Ovary (tissue), 7 donors: ENCODE measurements at regions not wholly inside any gene's neighbourhood (a gene's known extent, or its start where the extent isn't known, plus 50 kb on each side); places are given as distances from the start of the nearest gene placed in this dataset.

Experiments used
- DNase-seq, 5 donors: peaks; one replicate each; pipeline ENCODE4 v3.0.0-alpha.2; 2019 to 2020
- H3K27ac ChIP-seq, 2 donors: fragments of 200-600 bp; one replicate each; pipeline versions ENCODE4 v1.5.1 to v1.8.0; 2019 to 2022
- H3K27me3 ChIP-seq: fragments of 200-600 bp; one replicate; pipeline ENCODE4 v1.8.0; 2022
- H3K36me3 ChIP-seq: fragments of 200-600 bp; sonication (generic); one replicate; pipeline ENCODE4 v1.5.1; 2019
- H3K4me1 ChIP-seq: one replicate; pipeline ENCODE4 v1.8.1; 2013; ENCODE audit warnings: mild to moderate bottlenecking, moderate library complexity; ENCODE audit not compliant: insufficient read depth
- H3K4me3 ChIP-seq: fragments of 200-600 bp; sonication (generic); one replicate; pipeline ENCODE4 v1.5.1; 2017
- H3K9me3 ChIP-seq, 2 donors: fragments of 200-600 bp in 1 of 2; sonication (generic) in 1 of 2; one replicate each; pipeline versions ENCODE4 v1.5.1 to v1.8.1; 2013 to 2019; ENCODE audit warnings: mild to moderate bottlenecking in 1 of 2, moderate library complexity in 1 of 2
- EP300 ChIP-seq: sonication (generic); formaldehyde crosslinking; IDR thresholded peaks from one replicate; pipeline ENCODE4 v1.6.1; 2017; ENCODE audit warnings: antibody characterized with exemption
- POLR2A ChIP-seq: fragments of 450-650 bp; IDR thresholded peaks from one replicate; pipeline ENCODE4 v1.6.1; 2017; ENCODE audit warnings: antibody characterized with exemption, mild to moderate bottlenecking, moderate library complexity
- WGBS, 3 donors: extraction: QIAGEN DNeasy Blood & Tissue Kit in 1 of 3; methylation state at CpG; one replicate each; pipeline versions ENCODE4 v1.1.5 to v1.1.7; 2013 to 2017; 5-methylcytosine and 5-hydroxymethylcytosine counted together
- intact Hi-C, 4 donors: fragments of 100-400 bp; cut with DNase I; formaldehyde crosslinking; loops; one replicate each; pipeline versions ENCODE4 v1.11.0 to v1.15.1; 2022 to 2023
- TF ChIP-seq, protein P1 (sequence below), 3 donors: fragments of 450-650 bp in 2 of 3; fragments of 200-600 bp in 1 of 3; IDR thresholded peaks; one replicate each; pipeline versions ENCODE4 v1.5.1 to v1.8.0; 2016 to 2022; ENCODE audit warnings: antibody characterized with exemption in 3 of 3, mild to moderate bottlenecking in 1 of 3
- donor health status: DM: no; HTN: no; CAD: no; lungs with moderate emphysema.
- donor health status: DM: no; HTN: no; CAD: no.
- donor health status: Bipolar disorder and iron deficiency.
- donor health status: DM: no; HTN: no; CAD: no.
- donor health status: DM: yes; HTN: yes; CAD: no.

DNA sequence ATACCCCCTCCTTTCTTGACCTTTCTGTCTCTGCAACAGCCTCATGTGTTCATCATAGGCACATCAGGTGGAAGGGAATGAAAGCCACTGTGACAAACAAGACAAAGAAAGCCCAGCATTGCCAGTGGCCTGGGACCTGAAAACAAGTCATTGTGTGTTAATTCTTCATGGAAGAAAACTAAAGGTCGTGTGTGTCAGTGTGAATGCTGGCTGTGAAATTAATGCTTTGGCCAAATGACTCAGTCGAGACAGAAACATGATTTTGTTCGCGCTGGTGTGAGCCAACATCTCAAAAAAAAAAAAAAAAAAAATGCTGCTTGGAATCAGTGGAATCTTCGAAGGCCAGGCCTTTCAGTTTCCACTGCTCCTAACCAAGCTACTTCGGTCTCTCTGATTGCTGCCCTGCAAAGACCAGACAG is 386.5 kb upstream of the PROK2 start:
- WGBS, 3 donors: 6 to 18% (median 10%) methylated on average over 6 of the region's 6 CpGs
- Histone ChIP-seq H3K4me3 (peak overlapping the region; percentile 7), H3K27ac (peak overlapping the region in 1 of 2 donors; percentile 82), H3K9me3 (no peaks in the 10 kb centered on the region), H3K4me1 (peaks cover 22% of the 10 kb centered on the region), H3K27me3 (no peaks in the 10 kb centered on the region), H3K36me3 (no peaks in the 10 kb centered on the region)
- DNase-seq: peak in 1 of 5 donors; percentile 47
- TF ChIP-seq POLR2A: no peak
- TF ChIP-seq, protein P1, sequence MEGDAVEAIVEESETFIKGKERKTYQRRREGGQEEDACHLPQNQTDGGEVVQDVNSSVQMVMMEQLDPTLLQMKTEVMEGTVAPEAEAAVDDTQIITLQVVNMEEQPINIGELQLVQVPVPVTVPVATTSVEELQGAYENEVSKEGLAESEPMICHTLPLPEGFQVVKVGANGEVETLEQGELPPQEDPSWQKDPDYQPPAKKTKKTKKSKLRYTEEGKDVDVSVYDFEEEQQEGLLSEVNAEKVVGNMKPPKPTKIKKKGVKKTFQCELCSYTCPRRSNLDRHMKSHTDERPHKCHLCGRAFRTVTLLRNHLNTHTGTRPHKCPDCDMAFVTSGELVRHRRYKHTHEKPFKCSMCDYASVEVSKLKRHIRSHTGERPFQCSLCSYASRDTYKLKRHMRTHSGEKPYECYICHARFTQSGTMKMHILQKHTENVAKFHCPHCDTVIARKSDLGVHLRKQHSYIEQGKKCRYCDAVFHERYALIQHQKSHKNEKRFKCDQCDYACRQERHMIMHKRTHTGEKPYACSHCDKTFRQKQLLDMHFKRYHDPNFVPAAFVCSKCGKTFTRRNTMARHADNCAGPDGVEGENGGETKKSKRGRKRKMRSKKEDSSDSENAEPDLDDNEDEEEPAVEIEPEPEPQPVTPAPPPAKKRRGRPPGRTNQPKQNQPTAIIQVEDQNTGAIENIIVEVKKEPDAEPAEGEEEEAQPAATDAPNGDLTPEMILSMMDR (IDR thresholded peaks at IDR 0.05): no peak
- TF ChIP-seq EP300: no peak
- intact Hi-C loops: loop anchor here in 2 of 4 donors (10.0 kb wide), 1 partner anchor 273 kb away; the partner anchor contains the start of gene RYBP (in 2 of the 2)

DNA sequence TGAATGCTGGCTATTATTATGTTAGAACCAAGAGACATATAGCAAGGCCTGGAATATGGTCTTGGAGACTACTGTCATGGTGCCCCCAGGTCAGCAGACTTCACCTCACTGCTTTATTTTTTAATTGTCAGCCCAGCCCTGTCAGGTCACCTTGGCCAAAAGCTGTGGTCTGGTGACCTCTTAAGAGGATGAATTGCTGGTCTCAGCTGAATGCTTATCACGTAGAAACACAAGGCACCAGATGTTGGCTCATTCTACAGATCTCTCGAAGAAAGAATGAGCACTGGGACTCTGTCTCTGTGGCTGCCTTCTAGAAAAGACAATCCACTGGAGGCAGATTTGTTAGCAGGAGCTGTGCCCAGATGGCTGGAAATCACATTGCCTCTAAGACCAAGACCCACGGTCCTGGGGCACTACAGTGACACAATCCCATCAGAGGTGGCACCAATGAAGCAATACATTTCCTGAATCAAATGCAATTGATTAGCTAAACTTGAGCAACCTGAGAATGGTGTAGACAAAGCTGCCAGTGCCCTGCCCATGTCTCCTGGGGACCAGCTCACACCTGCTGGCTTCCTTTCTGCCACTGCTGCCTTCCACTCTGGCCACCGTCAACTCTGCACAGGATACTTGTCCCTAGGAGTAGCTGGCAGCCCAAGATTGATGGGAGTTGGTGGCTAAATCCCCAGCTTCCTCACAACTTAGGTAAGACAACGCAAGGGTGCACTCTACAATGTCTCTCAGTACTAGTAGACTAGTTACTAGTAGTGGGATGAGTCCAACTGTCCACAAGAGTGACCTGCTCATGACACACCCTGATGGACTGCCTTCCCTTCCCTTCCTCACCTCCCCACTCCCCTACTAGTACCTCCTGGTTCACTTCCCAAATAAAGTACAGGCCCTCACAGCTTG is 384.9 kb upstream of the PROK2 start:
- peaks cover 22% of the 10 kb centered on the region for H3K4me1 ChIP-seq
- H3K36me3 ChIP-seq: no peaks in the 10 kb centered on the region
- no peak overlapping the region for H3K27ac ChIP-seq
- H3K9me3 ChIP-seq: no peaks in the 10 kb centered on the region
- 94 to 98% (median 94%) methylated on average over 5 of the region's 5 CpGs for WGBS, 3 donors
- H3K27me3 ChIP-seq: no peaks in the 10 kb centered on the region
- no peak overlapping the region for H3K4me3 ChIP-seq
- no peak for TF ChIP-seq POLR2A
- no peak for TF ChIP-seq EP300
- TF ChIP-seq, protein P1 (IDR thresholded peaks at IDR 0.05): no peak
- intact Hi-C loops: loop anchor here in 2 of 4 donors (10.0 kb wide), 1 partner anchor 275 kb away; the partner anchor contains the start of gene RYBP (in 2 of the 2)
- no peak for DNase-seq

DNA sequence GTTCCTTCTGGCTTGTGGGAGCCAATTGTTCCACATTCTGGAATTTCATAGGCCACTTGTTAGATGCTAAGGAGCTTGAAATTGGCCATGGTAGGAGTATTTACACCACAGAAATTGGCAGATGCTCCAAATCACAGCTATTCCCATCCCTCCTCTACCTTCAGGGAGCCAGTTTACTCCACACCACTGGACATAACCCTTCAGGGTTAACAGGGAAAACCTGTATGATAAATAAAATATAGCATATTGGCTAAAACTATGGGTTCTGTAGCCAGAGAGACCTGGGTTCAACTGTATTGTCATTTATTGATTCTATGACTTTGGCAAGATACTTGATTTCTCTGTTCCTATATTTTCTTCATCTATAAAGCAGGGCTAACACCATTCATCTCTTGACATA is 384.2 kb upstream of the PROK2 start:
- Histone ChIP-seq H3K27ac (no peak overlapping the region), H3K4me1 (peaks cover 20% of the 10 kb centered on the region), H3K4me3 (no peak overlapping the region), H3K9me3 (no peaks in the 10 kb centered on the region), H3K27me3 (no peaks in the 10 kb centered on the region), H3K36me3 (no peaks in the 10 kb centered on the region)
- intact Hi-C loops: no loop called here
- TF ChIP-seq EP300 (no peak), POLR2A (no peak)
- TF ChIP-seq, protein P1 (IDR thresholded peaks at IDR 0.05): no peak
- DNase-seq: no peak

DNA sequence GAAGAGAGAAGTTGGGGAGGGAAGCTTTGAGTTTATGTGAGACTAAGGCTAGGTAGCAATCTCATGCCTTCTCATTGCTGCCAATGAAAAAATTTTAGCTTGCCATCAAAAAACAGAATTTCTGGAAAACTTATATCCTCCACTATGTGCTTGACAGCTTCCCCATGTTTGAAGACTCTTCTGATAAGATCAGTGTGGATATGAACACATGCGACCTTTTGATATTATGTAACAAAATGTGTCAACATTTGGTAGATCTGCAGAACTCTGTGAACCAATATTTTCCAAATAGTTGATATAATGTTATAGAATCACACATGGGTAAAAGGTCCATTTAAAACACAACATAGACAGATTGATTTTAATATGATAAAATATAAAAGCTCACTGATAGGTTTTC is 380.9 kb upstream of the PROK2 start:
- DNase-seq: no peak
- Histone ChIP-seq H3K27me3 (no peaks in the 10 kb centered on the region), H3K27ac (no peak overlapping the region), H3K36me3 (no peaks in the 10 kb centered on the region), H3K9me3 (no peaks in the 10 kb centered on the region), H3K4me3 (no peak overlapping the region), H3K4me1 (no peaks in the 10 kb centered on the region)
- TF ChIP-seq POLR2A: no peak
- TF ChIP-seq, protein P1 (IDR thresholded peaks at IDR 0.05): no peak
- intact Hi-C loops: no loop called here
- WGBS, 3 donors: 94 to 100% (median 95%) methylated on average over 1 of the region's 1 CpG
